A549 (cell line): ENCODE measurements at regions not wholly inside any gene's neighbourhood (a gene's known extent, or its start where the extent isn't known, plus 50 kb on each side); places are given as distances from the start of the nearest gene placed in this dataset.

Source experiments
- ATAC-seq, 2 experiments: fragments of 200-7000 bp in 1 of 2; fragments of >200 bp in 1 of 2; cut with Nextera tagmentation in 1 of 2; cut with Tn5 transposase in 1 of 2; 3 replicates each; pipeline versions ENCODE4 v1.8.0 to v1.9.1; 2018 to 2020; ENCODE audit warnings: mild to moderate bottlenecking in 1 of 2, moderate library complexity in 1 of 2
- CTCF ChIA-PET: fragments of 300-600 bp; sonication (Branson Sonifier 250); formaldehyde crosslinking; extraction: SDS; loops from one replicate; lab custom pipeline; 2021; ENCODE audit warnings: antibody characterized with exemption, inconsistent platforms; lab: Yijun Ruan, JAX
- POLR2A ChIA-PET: fragments of 350-600 bp; formaldehyde crosslinking; extraction: SDS; loops from one replicate; lab custom pipeline; 2021; ENCODE audit warnings: antibody characterized with exemption, inconsistent platforms; lab: Yijun Ruan, JAX
- DNase-seq, 2 experiments: peaks; one replicate each; pipeline versions ENCODE4 v3.0.0 to v3.0.0-alpha.2; 2011 to 2016; ENCODE audit warnings: low read depth in 1 of 2, low spot score in 1 of 2
- FAIRE-seq: peaks from 2 replicates; lab custom pipeline; 2011; peaks lifted over from hg19 to GRCh38; lab: Jason Lieb, UNC
- H3K27ac ChIP-seq, 2 experiments: fragments of >200 bp; sonication (Bioruptor Twin); formaldehyde crosslinking; 3 replicates each; pipeline ENCODE4 v1.5.1; 2016 to 2017
- H3K4me1 ChIP-seq: fragments of >200 bp; sonication (Bioruptor Twin); formaldehyde crosslinking; 3 replicates; pipeline ENCODE4 v1.6.1; 2016
- H3K4me2 ChIP-seq: fragments of >200 bp; sonication (Bioruptor Twin); formaldehyde crosslinking; 3 replicates; pipeline ENCODE4 v1.6.1; 2016
- H3K4me3 ChIP-seq: fragments of >200 bp; sonication (Bioruptor Twin); formaldehyde crosslinking; 3 replicates; pipeline ENCODE4 v1.5.1; 2016
- H3K9me3 ChIP-seq: fragments of >200 bp; sonication (Bioruptor Twin); formaldehyde crosslinking; 3 replicates; pipeline ENCODE4 v1.6.1; 2016
- CHD2 ChIP-seq: fragments of 150-350 bp; IDR thresholded peaks from 2 replicates; pipeline ENCODE4 v1.6.1; 2014; ENCODE audit warnings: low read length; ENCODE audit not compliant: partially characterized antibody
- CHD4 ChIP-seq: fragments of 200-600 bp; sonication (generic); IDR thresholded peaks from 2 replicates; pipeline ENCODE4 v1.6.1; 2016; ENCODE audit warnings: antibody characterized with exemption, mild to moderate bottlenecking, borderline replicate concordance
- EHMT2 ChIP-seq: fragments of 200-600 bp; sonication (generic); IDR thresholded peaks from 2 replicates; pipeline ENCODE4 v1.6.1; 2016; ENCODE audit warnings: antibody characterized with exemption, low read depth, mild to moderate bottlenecking, moderate library complexity
- ESRRA ChIP-seq: fragments of 150-350 bp; IDR thresholded peaks from 2 replicates; pipeline ENCODE4 v1.6.1; 2014; ENCODE audit warnings: mild to moderate bottlenecking, low read length, borderline replicate concordance
- FOSB ChIP-seq: fragments of 250-450 bp; sonication (Bioruptor Pico); IDR thresholded peaks from 2 replicates; pipeline ENCODE4 v1.5.0; 2020; ENCODE audit warnings: mild to moderate bottlenecking, moderate library complexity
- FOXS1 ChIP-seq: fragments of 250-450 bp; sonication (Bioruptor Pico); IDR thresholded peaks from 2 replicates; pipeline ENCODE4 v1.5.0; 2020; ENCODE audit warnings: mild to moderate bottlenecking, moderate library complexity
- HDAC2 ChIP-seq: fragments of 200-600 bp; sonication (generic); IDR thresholded peaks from 2 replicates; pipeline ENCODE4 v1.6.1; 2016
- HEYL ChIP-seq: fragments of 250-450 bp; sonication (Bioruptor Pico); IDR thresholded peaks from 2 replicates; pipeline ENCODE4 v1.8.0; 2021; ENCODE audit warnings: mild to moderate bottlenecking, moderate library complexity
- JUNB ChIP-seq: fragments of >200 bp; sonication (Bioruptor Twin); formaldehyde crosslinking; IDR thresholded peaks from 2 replicates; pipeline ENCODE4 v1.6.1; 2016
- KDM1A ChIP-seq: fragments of 200-600 bp; sonication (generic); IDR thresholded peaks from 2 replicates; pipeline ENCODE4 v1.6.1; 2016; ENCODE audit warnings: low read depth, mild to moderate bottlenecking
- KDM5A ChIP-seq: fragments of 200-600 bp; sonication (generic); IDR thresholded peaks from 2 replicates; pipeline ENCODE4 v1.6.1; 2016; ENCODE audit warnings: antibody characterized with exemption, mild to moderate bottlenecking
- MYC ChIP-seq: IDR thresholded peaks from 2 replicates; pipeline ENCODE4 v1.6.1; 2012; ENCODE audit warnings: mild to moderate bottlenecking, inconsistent platforms, low read length, improper control_type of control experiment, borderline replicate concordance
- NFE2L2 ChIP-seq: fragments of 150-350 bp; conservative IDR thresholded peaks from 2 replicates; pipeline ENCODE4 v1.6.1; 2014; ENCODE audit warnings: low read length
- NPAS2 ChIP-seq: fragments of 250-450 bp; sonication (Bioruptor Pico); IDR thresholded peaks from 2 replicates; pipeline ENCODE4 v1.8.0; 2022; ENCODE audit warnings: mild to moderate bottlenecking, moderate library complexity, borderline replicate concordance
- NR3C1 ChIP-seq: fragments of >200 bp; sonication (Bioruptor Twin); formaldehyde crosslinking; IDR thresholded peaks from 3 replicates; pipeline ENCODE4 v1.6.1; 2017
- RARB ChIP-seq: fragments of 250-450 bp; sonication (Bioruptor Pico); IDR thresholded peaks from 2 replicates; pipeline ENCODE4 v1.8.0; 2021; ENCODE audit warnings: mild to moderate bottlenecking, moderate library complexity
- RNF2 ChIP-seq: fragments of 200-600 bp; sonication (generic); IDR thresholded peaks from 2 replicates; pipeline ENCODE4 v1.6.1; 2016; ENCODE audit warnings: low read depth, mild to moderate bottlenecking, antibody characterized with exemption, moderate library complexity, borderline replicate concordance
- TFCP2L1 ChIP-seq: fragments of 250-450 bp; sonication (Bioruptor Pico); IDR thresholded peaks from 2 replicates; pipeline ENCODE4 v1.5.0; 2021; ENCODE audit warnings: mild to moderate bottlenecking
- TP53 ChIP-seq: fragments of 250-450 bp; sonication (Bioruptor Pico); IDR thresholded peaks from 2 replicates; pipeline ENCODE4 v1.5.0; 2021; ENCODE audit warnings: mild to moderate bottlenecking, moderate library complexity
- WGBS: methylation state at CpG from one replicate; pipeline ENCODE4 v1.1.6; 2017; ENCODE audit errors: missing lambda C conversion rate; 5-methylcytosine and 5-hydroxymethylcytosine counted together
- TF ChIP-seq, protein P1 (sequence below): IDR thresholded peaks from 2 replicates; pipeline ENCODE4 v1.6.1; 2012
- TF ChIP-seq, protein P2 (sequence below): fragments of >200 bp; sonication (Bioruptor Twin); formaldehyde crosslinking; IDR thresholded peaks from 2 replicates; pipeline ENCODE4 v1.6.1; 2016
- TF ChIP-seq, protein P3 (sequence below): fragments of 250-450 bp; sonication (Bioruptor Pico); IDR thresholded peaks from 2 replicates; pipeline ENCODE4 v1.5.0; 2020; ENCODE audit warnings: low read depth, mild to moderate bottlenecking, moderate library complexity
- TF ChIP-seq, protein P4 (sequence below): fragments of 200-600 bp; sonication (generic); IDR thresholded peaks from 2 replicates; pipeline ENCODE4 v1.6.1; 2016; ENCODE audit warnings: antibody characterized with exemption, mild to moderate bottlenecking, moderate library complexity
- TF ChIP-seq, protein P5 (sequence below): fragments of 450-650 bp; IDR thresholded peaks from 2 replicates; pipeline ENCODE4 v1.6.1; 2014; ENCODE audit warnings: antibody characterized with exemption

DNA sequence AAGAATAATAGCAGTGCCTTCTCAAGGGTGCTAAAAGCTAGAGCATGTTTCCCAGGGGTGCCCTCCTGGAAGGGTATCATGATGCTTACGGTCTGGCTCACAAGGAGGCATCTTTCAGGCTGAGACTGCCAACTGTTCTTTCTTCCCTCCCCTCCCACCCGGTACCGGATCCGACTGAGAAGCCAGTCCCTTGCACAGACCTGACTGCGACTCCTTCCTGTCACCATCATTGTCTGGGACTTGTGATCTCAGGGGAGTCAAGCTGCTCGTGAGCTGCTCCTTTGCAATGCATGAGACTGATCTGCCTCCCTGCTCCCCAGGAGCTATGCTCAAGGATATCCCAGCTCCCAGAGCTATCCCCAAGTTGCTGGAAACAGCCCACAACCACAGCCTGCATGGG is 170.8 kb downstream of the GADD45G start:
- POLR2A ChIA-PET: no interaction called here
- 74% methylated on average over 3 of the region's 6 CpGs for WGBS
- DNase-seq: no peak
- ATAC-seq: no peak
- no peaks in the 10 kb centered on the region for H3K9me3 ChIP-seq
- FAIRE-seq: no peak
- CTCF ChIA-PET: interaction anchor here (0.5 to 0.6 kb wide), 2 partner anchors 14 to 166 kb away, joined by 3 read pairs; no protein-coding TSS in a partner anchor
- H3K4me1 ChIP-seq: no peaks in the 10 kb centered on the region
- no peak overlapping the region for H3K27ac ChIP-seq
- H3K4me2 ChIP-seq: no peak overlapping the region
- TF ChIP-seq KDM5A (no peak), HDAC2 (no peak), EHMT2 (no peak), CHD4 (no peak), FOSB (CRISPR knock-in tag) (no peak), RARB (no peak), FOXS1 (CRISPR knock-in tag) (no peak), KDM1A (no peak)
- TF ChIP-seq, protein P1, sequence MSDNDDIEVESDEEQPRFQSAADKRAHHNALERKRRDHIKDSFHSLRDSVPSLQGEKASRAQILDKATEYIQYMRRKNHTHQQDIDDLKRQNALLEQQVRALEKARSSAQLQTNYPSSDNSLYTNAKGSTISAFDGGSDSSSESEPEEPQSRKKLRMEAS: no peak
- TF ChIP-seq, all 56 proteins: peak for 0
- H3K4me3 ChIP-seq: no peak overlapping the region

DNA sequence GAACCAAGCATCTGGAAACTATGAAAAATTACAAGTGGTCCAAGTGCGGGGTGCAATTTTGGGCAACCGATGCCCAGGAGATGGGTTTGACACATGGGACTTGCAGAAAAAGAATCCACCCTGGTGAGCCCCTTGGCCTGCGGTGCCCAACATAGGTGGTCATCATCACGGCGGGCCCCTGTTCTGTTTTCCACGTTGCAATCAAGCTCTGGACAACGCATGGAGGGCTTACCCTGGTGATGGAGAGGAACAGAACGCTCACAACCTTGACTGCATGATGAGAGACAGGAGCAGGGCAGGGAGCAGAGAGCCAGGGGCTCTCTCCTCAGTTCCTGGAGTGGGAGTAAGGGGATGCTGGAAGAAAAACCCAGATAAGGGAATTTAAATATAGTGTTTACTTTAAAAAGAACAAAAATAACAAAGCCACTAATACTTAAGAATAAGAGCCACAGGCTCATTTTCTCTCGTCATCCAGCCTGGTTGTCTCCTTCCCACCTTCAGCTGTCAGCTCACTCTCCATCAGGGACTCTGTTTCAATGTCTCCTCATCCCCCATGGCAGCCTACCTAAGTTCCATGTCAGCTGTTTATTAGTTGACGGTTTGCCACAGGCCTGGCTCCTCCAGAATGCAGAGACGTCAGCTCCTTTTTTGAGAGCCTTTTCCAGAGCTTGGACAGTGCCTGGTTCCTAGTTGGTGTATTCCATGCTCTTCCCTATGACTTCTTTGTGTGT is 172.1 kb downstream of the GADD45G start:
- FAIRE-seq: no peak
- CTCF ChIA-PET: interaction anchor here (1.0 kb wide), 1 partner anchor 11 kb away, joined by 3 read pairs; no protein-coding TSS in a partner anchor
- 24% methylated on average over 11 of the region's 11 CpGs for WGBS

More for the DNA sequence above, 172.1 kb downstream of the GADD45G start:
- POLR2A ChIA-PET: no interaction called here
- DNase-seq: no peak
- Histone ChIP-seq H3K9me3 (no peaks in the 10 kb centered on the region), H3K4me1 (no peaks in the 10 kb centered on the region), H3K4me3 (no peak overlapping the region), H3K4me2 (no peak overlapping the region), H3K27ac (no peak overlapping the region)
- no peak for ATAC-seq
- TF ChIP-seq NFE2L2 (no peak), NPAS2 (CRISPR knock-in tag) (no peak), JUNB (no peak), RNF2 (no peak), MYC (no peak), ESRRA (no peak), CHD2 (no peak), HEYL (CRISPR knock-in tag) (no peak), TP53 (no peak), NR3C1 (no peak), TFCP2L1 (CRISPR knock-in tag) (no peak), EHMT2 (no peak), KDM1A (no peak)
- TF ChIP-seq, protein P2, sequence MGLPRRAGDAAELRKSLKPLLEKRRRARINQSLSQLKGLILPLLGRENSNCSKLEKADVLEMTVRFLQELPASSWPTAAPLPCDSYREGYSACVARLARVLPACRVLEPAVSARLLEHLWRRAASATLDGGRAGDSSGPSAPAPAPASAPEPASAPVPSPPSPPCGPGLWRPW: no peak
- TF ChIP-seq, protein P3, sequence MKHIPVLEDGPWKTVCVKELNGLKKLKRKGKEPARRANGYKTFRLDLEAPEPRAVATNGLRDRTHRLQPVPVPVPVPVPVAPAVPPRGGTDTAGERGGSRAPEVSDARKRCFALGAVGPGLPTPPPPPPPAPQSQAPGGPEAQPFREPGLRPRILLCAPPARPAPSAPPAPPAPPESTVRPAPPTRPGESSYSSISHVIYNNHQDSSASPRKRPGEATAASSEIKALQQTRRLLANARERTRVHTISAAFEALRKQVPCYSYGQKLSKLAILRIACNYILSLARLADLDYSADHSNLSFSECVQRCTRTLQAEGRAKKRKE (CRISPR knock-in tag): no peak
- TF ChIP-seq, protein P1: no peak
- TF ChIP-seq, protein P4, sequence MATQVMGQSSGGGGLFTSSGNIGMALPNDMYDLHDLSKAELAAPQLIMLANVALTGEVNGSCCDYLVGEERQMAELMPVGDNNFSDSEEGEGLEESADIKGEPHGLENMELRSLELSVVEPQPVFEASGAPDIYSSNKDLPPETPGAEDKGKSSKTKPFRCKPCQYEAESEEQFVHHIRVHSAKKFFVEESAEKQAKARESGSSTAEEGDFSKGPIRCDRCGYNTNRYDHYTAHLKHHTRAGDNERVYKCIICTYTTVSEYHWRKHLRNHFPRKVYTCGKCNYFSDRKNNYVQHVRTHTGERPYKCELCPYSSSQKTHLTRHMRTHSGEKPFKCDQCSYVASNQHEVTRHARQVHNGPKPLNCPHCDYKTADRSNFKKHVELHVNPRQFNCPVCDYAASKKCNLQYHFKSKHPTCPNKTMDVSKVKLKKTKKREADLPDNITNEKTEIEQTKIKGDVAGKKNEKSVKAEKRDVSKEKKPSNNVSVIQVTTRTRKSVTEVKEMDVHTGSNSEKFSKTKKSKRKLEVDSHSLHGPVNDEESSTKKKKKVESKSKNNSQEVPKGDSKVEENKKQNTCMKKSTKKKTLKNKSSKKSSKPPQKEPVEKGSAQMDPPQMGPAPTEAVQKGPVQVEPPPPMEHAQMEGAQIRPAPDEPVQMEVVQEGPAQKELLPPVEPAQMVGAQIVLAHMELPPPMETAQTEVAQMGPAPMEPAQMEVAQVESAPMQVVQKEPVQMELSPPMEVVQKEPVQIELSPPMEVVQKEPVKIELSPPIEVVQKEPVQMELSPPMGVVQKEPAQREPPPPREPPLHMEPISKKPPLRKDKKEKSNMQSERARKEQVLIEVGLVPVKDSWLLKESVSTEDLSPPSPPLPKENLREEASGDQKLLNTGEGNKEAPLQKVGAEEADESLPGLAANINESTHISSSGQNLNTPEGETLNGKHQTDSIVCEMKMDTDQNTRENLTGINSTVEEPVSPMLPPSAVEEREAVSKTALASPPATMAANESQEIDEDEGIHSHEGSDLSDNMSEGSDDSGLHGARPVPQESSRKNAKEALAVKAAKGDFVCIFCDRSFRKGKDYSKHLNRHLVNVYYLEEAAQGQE: no peak
- TF ChIP-seq, protein P5, sequence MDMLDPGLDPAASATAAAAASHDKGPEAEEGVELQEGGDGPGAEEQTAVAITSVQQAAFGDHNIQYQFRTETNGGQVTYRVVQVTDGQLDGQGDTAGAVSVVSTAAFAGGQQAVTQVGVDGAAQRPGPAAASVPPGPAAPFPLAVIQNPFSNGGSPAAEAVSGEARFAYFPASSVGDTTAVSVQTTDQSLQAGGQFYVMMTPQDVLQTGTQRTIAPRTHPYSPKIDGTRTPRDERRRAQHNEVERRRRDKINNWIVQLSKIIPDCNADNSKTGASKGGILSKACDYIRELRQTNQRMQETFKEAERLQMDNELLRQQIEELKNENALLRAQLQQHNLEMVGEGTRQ: no peak
